GM12891 (cell line): ENCODE measurements at regions not wholly inside any gene's neighbourhood (a gene's known extent, or its start where the extent isn't known, plus 50 kb on each side); places are given as distances from the start of the nearest gene placed in this dataset.

Experiments
- POLR2A ChIP-seq: IDR thresholded peaks from 2 replicates; pipeline ENCODE4 v1.6.1; 2011; ENCODE audit warnings: low read depth, low read length, control low read depth
- POLR2AphosphoS5 ChIP-seq: IDR thresholded peaks from 2 replicates; pipeline ENCODE4 v1.6.1; 2011; ENCODE audit warnings: low read depth, low read length, control low read depth
- POU2F2 ChIP-seq: IDR thresholded peaks from 2 replicates; pipeline ENCODE4 v1.6.1; 2011; ENCODE audit warnings: low read depth, mild to moderate bottlenecking, control low read depth, low read length, moderate library complexity
- SPI1 ChIP-seq: IDR thresholded peaks from 2 replicates; pipeline ENCODE4 v1.6.1; 2011; ENCODE audit warnings: low read depth, low read length, control low read depth
- TAF1 ChIP-seq: IDR thresholded peaks from 2 replicates; pipeline ENCODE4 v1.6.1; 2011; ENCODE audit warnings: low read depth, low read length, control low read depth

DNA sequence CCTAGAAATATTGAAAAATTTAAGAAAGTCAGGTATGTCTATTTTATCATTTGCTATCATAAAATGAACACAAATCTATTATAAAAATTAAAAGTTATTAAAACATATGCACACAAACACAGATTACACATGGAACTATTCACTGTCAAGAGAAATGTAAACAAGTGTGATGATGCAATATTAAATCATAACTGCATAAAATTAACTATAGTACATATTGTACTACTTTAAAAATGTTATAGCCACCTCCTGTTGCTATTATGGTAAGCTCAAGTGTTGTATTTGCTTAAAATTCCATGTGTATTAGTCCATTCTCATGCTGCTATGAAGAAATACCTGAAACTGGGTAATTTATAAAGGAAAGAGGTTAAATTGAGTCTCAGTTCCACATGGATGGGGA lies 54.7 kb upstream of the CMC1 start:
- TF ChIP-seq POLR2A (no peak), POLR2AphosphoS5 (no peak), POU2F2 (no peak), SPI1 (no peak), TAF1 (no peak)
